GM13976 (cell line): ENCODE measurements at regions not wholly inside any gene's neighbourhood (a gene's known extent, or its start where the extent isn't known, plus 50 kb on each side); places are given as distances from the start of the nearest gene placed in this dataset.
A peak's percentile ranks its signal among the peaks of the same experiment; 100 is the strongest.

Experiments used
- DNase-seq: peaks from one replicate; pipeline ENCODE4 v3.0.0; 2012; ENCODE audit warnings: low spot score
- in situ Hi-C: fragments of 300-500 bp; cut with MboI; formaldehyde crosslinking; loops from one replicate; pipeline ENCODE4 v1.12.0; 2022; ENCODE audit warnings: low sequenced_read_pairs, mixed read lengths, inconsistent platforms; ENCODE audit not compliant: unreplicated experiment
- TF ChIP-seq, protein P1 (sequence below): IDR thresholded peaks from 2 replicates; pipeline ENCODE4 v1.5.1; 2012; ENCODE audit warnings: borderline replicate concordance, mild to moderate bottlenecking; ENCODE audit not compliant: insufficient read depth; ENCODE audit errors: extremely low read depth, missing control alignments, control extremely low read depth

DNA sequence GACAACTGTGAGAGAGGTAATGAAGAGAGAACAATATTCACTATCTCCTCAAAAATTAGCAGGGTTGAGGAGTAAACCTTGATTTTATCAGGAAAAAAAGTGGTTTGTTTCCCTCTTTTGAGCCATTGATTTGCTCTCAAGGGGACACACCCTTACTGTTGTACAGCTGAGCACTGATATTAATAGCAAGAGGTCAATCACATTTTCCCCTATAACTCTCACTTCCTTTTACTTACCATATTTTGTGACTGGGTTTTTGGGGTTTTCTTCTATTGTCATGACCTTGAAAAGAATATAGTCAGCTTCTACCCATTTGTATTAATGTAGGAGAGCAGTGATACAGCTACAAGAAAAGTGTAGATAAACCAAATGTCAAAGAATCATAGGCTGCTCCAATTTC, 70.2 kb upstream of the LONRF3 start:
- in situ Hi-C loops, result no loop called here
- TF ChIP-seq, protein P1, sequence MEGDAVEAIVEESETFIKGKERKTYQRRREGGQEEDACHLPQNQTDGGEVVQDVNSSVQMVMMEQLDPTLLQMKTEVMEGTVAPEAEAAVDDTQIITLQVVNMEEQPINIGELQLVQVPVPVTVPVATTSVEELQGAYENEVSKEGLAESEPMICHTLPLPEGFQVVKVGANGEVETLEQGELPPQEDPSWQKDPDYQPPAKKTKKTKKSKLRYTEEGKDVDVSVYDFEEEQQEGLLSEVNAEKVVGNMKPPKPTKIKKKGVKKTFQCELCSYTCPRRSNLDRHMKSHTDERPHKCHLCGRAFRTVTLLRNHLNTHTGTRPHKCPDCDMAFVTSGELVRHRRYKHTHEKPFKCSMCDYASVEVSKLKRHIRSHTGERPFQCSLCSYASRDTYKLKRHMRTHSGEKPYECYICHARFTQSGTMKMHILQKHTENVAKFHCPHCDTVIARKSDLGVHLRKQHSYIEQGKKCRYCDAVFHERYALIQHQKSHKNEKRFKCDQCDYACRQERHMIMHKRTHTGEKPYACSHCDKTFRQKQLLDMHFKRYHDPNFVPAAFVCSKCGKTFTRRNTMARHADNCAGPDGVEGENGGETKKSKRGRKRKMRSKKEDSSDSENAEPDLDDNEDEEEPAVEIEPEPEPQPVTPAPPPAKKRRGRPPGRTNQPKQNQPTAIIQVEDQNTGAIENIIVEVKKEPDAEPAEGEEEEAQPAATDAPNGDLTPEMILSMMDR, result no peak
- DNase-seq, result peak; percentile 25

DNA sequence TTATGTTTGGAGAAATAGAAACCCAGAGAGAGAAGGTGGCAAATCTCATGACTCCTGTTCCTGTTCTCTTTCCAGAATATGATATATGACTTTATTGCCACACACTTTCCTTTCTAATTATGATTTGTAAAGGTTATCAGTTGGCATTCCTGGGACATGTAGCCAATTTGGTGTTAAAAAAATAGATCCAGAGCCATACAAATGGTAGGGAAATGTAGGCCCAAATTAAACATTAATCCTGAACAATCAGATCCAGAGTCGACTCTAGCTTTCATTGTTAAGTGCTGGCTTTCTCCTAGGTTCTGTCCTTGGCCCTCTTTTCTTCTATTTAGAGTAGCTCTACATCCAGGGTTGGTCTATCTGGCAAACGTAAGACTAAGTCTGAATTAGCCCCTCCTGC, 69.8 kb upstream of the LONRF3 start:
- no peak for DNase-seq
- in situ Hi-C loops, result no loop called here

More for the DNA sequence above, 69.8 kb upstream of the LONRF3 start:
- TF ChIP-seq, protein P1, result no peak
